Calu3 (cell line): ENCODE measurements at regions not wholly inside any gene's neighbourhood (a gene's known extent, or its start where the extent isn't known, plus 50 kb on each side); places are given as distances from the start of the nearest gene placed in this dataset.

Source experiments
- BruUV-seq: library from RNA; stranded (reverse); fragments of 400-500 nt; replicated peaks from 2 replicates; lab custom pipeline; 2021; lab: Mats Ljungman, UMichigan
- CTCF ChIA-PET: fragments of 300-600 bp; sonication (Branson Sonifier 250); formaldehyde crosslinking; loops from one replicate; lab custom pipeline; 2022; ENCODE audit warnings: antibody characterized with exemption; lab: Charles Lee
- DNase-seq: peaks from one replicate; pipeline ENCODE4 v3.0.0; 2022
- H3K27ac Mint-ChIP-seq: one replicate; pipeline ENCODE4 v1.8.0; 2022; ENCODE audit warnings: mixed read lengths; ENCODE audit not compliant: unreplicated experiment
- H3K27me3 Mint-ChIP-seq: one replicate; pipeline ENCODE4 v1.8.0; 2022; ENCODE audit warnings: mixed read lengths; ENCODE audit not compliant: unreplicated experiment
- H3K36me3 Mint-ChIP-seq: one replicate; pipeline ENCODE4 v1.8.0; 2022; ENCODE audit warnings: mild to moderate bottlenecking, moderate library complexity, mixed read lengths; ENCODE audit not compliant: insufficient read depth, unreplicated experiment
- H3K4me1 Mint-ChIP-seq: one replicate; pipeline ENCODE4 v1.8.0; 2022; ENCODE audit warnings: mild to moderate bottlenecking, low read depth, mixed read lengths; ENCODE audit not compliant: unreplicated experiment
- H3K4me3 Mint-ChIP-seq: one replicate; pipeline ENCODE4 v1.8.0; 2022; ENCODE audit warnings: mild to moderate bottlenecking, low read depth, moderate library complexity, mixed read lengths; ENCODE audit not compliant: unreplicated experiment
- H3K9me3 Mint-ChIP-seq: one replicate; pipeline ENCODE4 v1.8.0; 2022; ENCODE audit warnings: low read depth, mixed read lengths; ENCODE audit not compliant: unreplicated experiment
- CTCF ChIP-seq: fragments of 200-600 bp; IDR thresholded peaks from one replicate; pipeline ENCODE4 v1.8.0; 2022; ENCODE audit warnings: antibody characterized with exemption; ENCODE audit not compliant: unreplicated experiment
- intact Hi-C: fragments of 100-400 bp; cut with micrococcal nuclease; formaldehyde crosslinking; loops from one replicate; pipeline ENCODE4 v1.10.0; 2022; ENCODE audit not compliant: unreplicated experiment

GRCh38 chr14:54331516-54331915, 65.3 kb upstream of the CDKN3 start:
- Mint-ChIP-seq H3K27me3 (no peaks in the 10 kb centered on the region), H3K4me3 (no peak overlapping the region), H3K27ac (no peak overlapping the region), H3K36me3 (no peaks in the 10 kb centered on the region), H3K4me1 (peaks cover 10% of the 10 kb centered on the region), H3K9me3 (no peaks in the 10 kb centered on the region)
- TF ChIP-seq CTCF = no peak
- DNase-seq = no peak
- intact Hi-C loops = loop anchor here (10.0 kb wide), 3 partner anchors 377 to 667 kb away; partner anchors contain the start of gene BMP4
- BruUV-seq = no TSS peak
- CTCF ChIA-PET = no interaction called here

GRCh38 chr14:54332490-54332889, 64.3 kb upstream of the CDKN3 start:
- H3K4me1 Mint-ChIP-seq = peaks cover 10% of the 10 kb centered on the region
- no peaks in the 10 kb centered on the region for H3K9me3 Mint-ChIP-seq
- no peak overlapping the region for H3K27ac Mint-ChIP-seq
- no peaks in the 10 kb centered on the region for H3K27me3 Mint-ChIP-seq
- H3K36me3 Mint-ChIP-seq = no peaks in the 10 kb centered on the region
- no peak overlapping the region for H3K4me3 Mint-ChIP-seq
- no TSS peak for BruUV-seq
- TF ChIP-seq CTCF = no peak
- CTCF ChIA-PET = interaction anchor here (0.6 kb wide), 1 partner anchor 953 kb away, joined by 4 read pairs; no protein-coding TSS in a partner anchor
- no peak for DNase-seq
- intact Hi-C loops = loop anchor here (10.0 kb wide), 3 partner anchors 378 to 668 kb away; partner anchors contain the start of gene BMP4

- H3K4me1 Mint-ChIP-seq = peaks cover 10% of the 10 kb centered on the region
- no peaks in the 10 kb centered on the region for H3K9me3 Mint-ChIP-seq
- DNase-seq = no peak
- H3K27me3 Mint-ChIP-seq = no peaks in the 10 kb centered on the region
- intact Hi-C loops = loop anchor here (10.0 kb wide), 3 partner anchors 379 to 669 kb away; partner anchors contain the start of gene BMP4
- no peak for TF ChIP-seq CTCF
- H3K36me3 Mint-ChIP-seq = no peaks in the 10 kb centered on the region
- H3K4me3 Mint-ChIP-seq = no peak overlapping the region
- H3K27ac Mint-ChIP-seq = no peak overlapping the region
- CTCF ChIA-PET = interaction anchor here (0.6 kb wide), 1 partner anchor 176 kb away, joined by 3 read pairs; no protein-coding TSS in a partner anchor
- no TSS peak for BruUV-seq
Measured at GRCh38 chr14:54333511-54333910, 63.3 kb upstream of the CDKN3 start.

- Mint-ChIP-seq H3K36me3 (no peaks in the 10 kb centered on the region), H3K4me1 (peaks cover 10% of the 10 kb centered on the region), H3K27me3 (no peaks in the 10 kb centered on the region), H3K27ac (no peak overlapping the region), H3K9me3 (no peaks in the 10 kb centered on the region), H3K4me3 (no peak overlapping the region)
- BruUV-seq = no TSS peak
- intact Hi-C loops = loop anchor here (5.0 to 10.0 kb wide), 4 partner anchors 158 to 671 kb away; partner anchors contain the start of gene BMP4
- CTCF ChIA-PET = no interaction called here
- TF ChIP-seq CTCF = no peak
- DNase-seq = no peak
Measured at GRCh38 chr14:54335569-54336155, 61.1 kb upstream of the CDKN3 start.
